Lower lobe of right lung (tissue), 2 donors: ENCODE measurements at regions not wholly inside any gene's neighbourhood (a gene's known extent, or its start where the extent isn't known, plus 50 kb on each side); places are given as distances from the start of the nearest gene placed in this dataset.

Experiments
- ATAC-seq, 2 donors: fragments of 200-7000 bp; cut with Tn5 transposase; one replicate each; pipeline ENCODE4 v1.9.1; 2020 to 2022; ENCODE audit warnings: mild to moderate bottlenecking in 2 of 2, moderate library complexity in 2 of 2
- DNase-seq: peaks from one replicate; pipeline ENCODE4 v3.0.0-alpha.2; 2020
- H3K27ac ChIP-seq: fragments of 200-600 bp; one replicate; pipeline ENCODE4 v1.8.0; 2022
- H3K27me3 ChIP-seq: fragments of 200-600 bp; one replicate; pipeline ENCODE4 v1.8.0; 2022; ENCODE audit warnings: low read depth
- H3K36me3 ChIP-seq: fragments of 200-600 bp; one replicate; pipeline ENCODE4 v1.8.0; 2022; ENCODE audit warnings: mild to moderate bottlenecking
- H3K4me1 ChIP-seq: fragments of 200-600 bp; one replicate; pipeline ENCODE4 v1.8.0; 2022
- H3K4me3 ChIP-seq: fragments of 200-600 bp; one replicate; pipeline ENCODE4 v1.8.0; 2022; ENCODE audit warnings: mild to moderate bottlenecking
- H3K9me3 ChIP-seq: fragments of 200-600 bp; one replicate; pipeline ENCODE4 v1.8.0; 2022
- CTCF ChIP-seq: fragments of 200-600 bp; IDR thresholded peaks from one replicate; pipeline ENCODE4 v1.8.0; 2022; ENCODE audit warnings: antibody characterized with exemption, mild to moderate bottlenecking
- intact Hi-C: fragments of 100-400 bp; cut with DNase I; formaldehyde crosslinking; loops from one replicate; pipeline ENCODE4 v1.11.0; 2022
- donor health status: DM: no; HTN: yes; CAD: no; lungs with severe emphysema.

GRCh38 chr1:73821520-73821919 lies 376.5 kb downstream of the LRRIQ3 start:
- ATAC-seq (no peak), DNase-seq (no peak)
- intact Hi-C loops: no loop called here
- Histone ChIP-seq H3K4me1 (no peaks in the 10 kb centered on the region), H3K36me3 (no peaks in the 10 kb centered on the region), H3K27ac (no peak overlapping the region), H3K9me3 (no peaks in the 10 kb centered on the region), H3K4me3 (no peak overlapping the region), H3K27me3 (no peaks in the 10 kb centered on the region)
- TF ChIP-seq CTCF: no peak

- ATAC-seq (no peak), DNase-seq (no peak)
- Histone ChIP-seq H3K27ac (no peak overlapping the region), H3K36me3 (no peaks in the 10 kb centered on the region), H3K27me3 (no peaks in the 10 kb centered on the region), H3K4me1 (no peaks in the 10 kb centered on the region), H3K4me3 (no peak overlapping the region), H3K9me3 (no peaks in the 10 kb centered on the region)
- intact Hi-C loops: no loop called here
- no peak for TF ChIP-seq CTCF
Observed at GRCh38 chr1:73820843-73821242, 377.1 kb downstream of the LRRIQ3 start.

- Histone ChIP-seq H3K4me1 (no peaks in the 10 kb centered on the region), H3K9me3 (no peaks in the 10 kb centered on the region), H3K36me3 (no peaks in the 10 kb centered on the region), H3K4me3 (no peak overlapping the region), H3K27ac (no peak overlapping the region), H3K27me3 (no peaks in the 10 kb centered on the region)
- DNase-seq (no peak), ATAC-seq (peak in 1 of 2 donors; percentile 32)
- TF ChIP-seq CTCF: no peak
- intact Hi-C loops: no loop called here
Observed at GRCh38 chr1:73813716-73814115, 384.3 kb downstream of the LRRIQ3 start.

GRCh38 chr1:73813236-73813635 lies 384.7 kb downstream of the LRRIQ3 start:
- no peaks in the 10 kb centered on the region for H3K27me3 ChIP-seq
- DNase-seq (no peak), ATAC-seq (no peak)
- no peak overlapping the region for H3K4me3 ChIP-seq
- intact Hi-C loops: no loop called here
- H3K36me3 ChIP-seq: no peaks in the 10 kb centered on the region
- H3K4me1 ChIP-seq: no peaks in the 10 kb centered on the region
- H3K9me3 ChIP-seq: no peaks in the 10 kb centered on the region
- H3K27ac ChIP-seq: no peak overlapping the region
- no peak for TF ChIP-seq CTCF

- no peak for TF ChIP-seq CTCF
- intact Hi-C loops: no loop called here
Observed at GRCh38 chr1:73811798-73812197, 386.2 kb downstream of the LRRIQ3 start.

GRCh38 chr1:73804935-73805334 lies 393.0 kb downstream of the LRRIQ3 start:
- Histone ChIP-seq H3K27me3 (no peaks in the 10 kb centered on the region), H3K36me3 (no peaks in the 10 kb centered on the region), H3K27ac (no peak overlapping the region), H3K9me3 (no peaks in the 10 kb centered on the region), H3K4me3 (no peak overlapping the region), H3K4me1 (no peaks in the 10 kb centered on the region)
- TF ChIP-seq CTCF: no peak
- intact Hi-C loops: no loop called here
- DNase-seq (no peak), ATAC-seq (no peak)

More at GRCh38 chr1:73811798-73812197, 386.2 kb downstream of the LRRIQ3 start:
- Histone ChIP-seq H3K27me3 (no peaks in the 10 kb centered on the region), H3K27ac (no peak overlapping the region), H3K4me1 (no peaks in the 10 kb centered on the region), H3K36me3 (no peaks in the 10 kb centered on the region), H3K4me3 (no peak overlapping the region), H3K9me3 (no peaks in the 10 kb centered on the region)
- ATAC-seq: no peak
- DNase-seq: no peak
